ENCODE measurements at regions not wholly inside any gene's neighbourhood (a gene's known extent, or its start where the extent isn't known, plus 50 kb on each side); places are given as distances from the start of the nearest gene placed in this dataset.

DNA sequence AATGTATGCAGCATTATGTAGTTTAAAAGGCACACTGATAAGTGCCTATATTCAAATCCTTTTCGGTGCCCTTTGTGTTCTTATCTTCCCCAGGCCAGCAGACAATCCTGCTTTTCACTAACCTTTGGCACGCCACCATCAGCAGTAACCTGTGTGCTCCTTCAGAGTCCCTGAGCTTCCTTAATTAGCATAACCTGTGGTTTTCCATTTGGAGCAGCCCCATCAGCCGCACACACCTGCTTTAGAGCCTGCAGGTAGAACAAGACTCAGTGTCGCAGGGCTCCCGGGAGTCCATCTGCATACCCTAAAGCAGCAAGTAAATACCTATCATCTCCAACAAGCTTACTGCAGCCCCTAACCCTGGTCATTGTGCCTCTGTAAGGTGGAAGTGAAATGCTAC is 755.1 kb downstream of the ROBO2 start:
- ATAC-seq (no peak), DNase-seq (no peak)
- H3K27ac ChIP-seq (ENCODE audit: low read length), result no peak overlapping the region
- no peaks in the 10 kb centered on the region for H3K4me1 ChIP-seq (ENCODE audit: control insufficient read depth, insufficient read depth, low read length)
- no peak overlapping the region for H3K4me3 ChIP-seq (ENCODE audit: low read length)
- WGBS, result 64% methylated on average over 5 of the region's 5 CpGs
- intact Hi-C loops (cut with DNase I), result no loop called here
- no peaks in the 10 kb centered on the region for H3K27me3 ChIP-seq (ENCODE audit: control insufficient read depth, insufficient read depth)
- no peaks in the 10 kb centered on the region for H3K9me3 ChIP-seq (ENCODE audit: control insufficient read depth, low read length)

DNA sequence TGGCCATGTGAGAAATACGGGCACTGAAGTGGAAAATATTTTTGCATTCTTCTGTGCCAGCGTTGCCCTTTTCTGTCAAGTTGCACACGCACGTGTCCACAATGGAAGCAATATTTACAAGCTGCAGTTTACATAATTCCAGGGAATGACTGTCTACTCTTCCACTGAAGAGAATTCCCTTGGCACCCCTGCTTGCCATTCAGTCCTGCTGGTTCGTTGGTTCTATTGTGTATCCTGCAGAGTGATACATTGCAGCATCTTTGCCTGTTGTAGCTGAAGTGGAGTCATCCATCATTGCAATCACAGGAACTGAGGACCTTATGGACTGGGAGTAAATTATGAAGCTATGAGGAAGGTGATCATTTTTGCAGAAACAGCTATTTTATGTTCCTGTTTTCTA is 759.4 kb downstream of the ROBO2 start:
- H3K27me3 ChIP-seq (ENCODE audit: control insufficient read depth, insufficient read depth), result no peaks in the 10 kb centered on the region
- intact Hi-C loops (cut with DNase I), result no loop called here
- H3K27ac ChIP-seq (ENCODE audit: low read length), result no peak overlapping the region
- no peak overlapping the region for H3K4me3 ChIP-seq (ENCODE audit: low read length)
- H3K4me1 ChIP-seq (ENCODE audit: control insufficient read depth, insufficient read depth, low read length), result no peaks in the 10 kb centered on the region
- no peaks in the 10 kb centered on the region for H3K9me3 ChIP-seq (ENCODE audit: control insufficient read depth, low read length)
- DNase-seq (no peak), ATAC-seq (no peak)
- 79% methylated on average over 5 of the region's 5 CpGs for WGBS

DNA sequence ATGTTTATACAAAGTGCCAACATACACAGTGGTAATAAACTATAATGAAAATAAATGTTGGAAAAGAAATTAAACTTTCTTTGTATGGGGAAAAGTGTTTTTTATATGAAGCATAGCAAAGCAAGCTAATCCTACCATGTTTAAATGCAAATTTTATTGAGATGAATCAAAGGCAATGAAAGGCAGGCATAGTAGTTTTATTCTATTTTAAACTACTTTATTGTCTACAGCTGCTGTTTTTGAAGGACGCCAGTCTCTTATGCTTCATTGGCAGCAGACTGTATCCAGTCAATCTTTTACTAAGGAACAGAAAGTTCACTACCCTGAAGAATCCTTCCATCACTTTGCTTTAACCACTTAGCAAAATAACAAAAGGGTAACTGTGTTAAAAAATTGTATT is 761.0 kb downstream of the ROBO2 start:
- intact Hi-C loops (cut with DNase I), result no loop called here
- Histone ChIP-seq H3K9me3 (ENCODE audit: control insufficient read depth, low read length) (no peaks in the 10 kb centered on the region), H3K27me3 (ENCODE audit: control insufficient read depth, insufficient read depth) (no peaks in the 10 kb centered on the region), H3K27ac (ENCODE audit: low read length) (no peak overlapping the region), H3K4me1 (ENCODE audit: control insufficient read depth, insufficient read depth, low read length) (no peaks in the 10 kb centered on the region), H3K4me3 (ENCODE audit: low read length) (no peak overlapping the region)
- DNase-seq (no peak), ATAC-seq (no peak)
- WGBS, result 69% methylated on average over 1 of the region's 1 CpG

DNA sequence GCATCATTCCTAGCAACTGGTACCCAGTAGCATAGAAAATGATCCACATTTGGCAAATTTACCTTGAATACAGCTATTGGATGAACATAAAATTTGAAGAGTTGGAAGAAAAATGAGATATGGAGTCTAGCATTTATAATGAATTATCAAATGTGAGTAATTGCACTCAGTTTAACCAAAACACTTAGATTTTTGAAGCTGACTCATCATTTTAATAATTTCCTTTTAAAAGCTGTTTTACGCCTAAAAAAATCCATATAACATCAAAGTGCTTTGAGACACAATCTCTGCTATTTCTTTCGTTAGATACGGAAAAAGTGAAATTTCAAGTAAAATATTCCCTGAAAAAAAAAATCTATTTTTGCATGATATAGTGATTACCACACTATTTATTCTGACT is 767.4 kb downstream of the ROBO2 start:
- Histone ChIP-seq H3K4me3 (ENCODE audit: low read length) (no peak overlapping the region), H3K4me1 (ENCODE audit: control insufficient read depth, insufficient read depth, low read length) (no peaks in the 10 kb centered on the region), H3K9me3 (ENCODE audit: control insufficient read depth, low read length) (no peaks in the 10 kb centered on the region), H3K27ac (ENCODE audit: low read length) (no peak overlapping the region), H3K27me3 (ENCODE audit: control insufficient read depth, insufficient read depth) (no peaks in the 10 kb centered on the region)
- ATAC-seq, result no peak
- intact Hi-C loops (cut with DNase I), result no loop called here
- WGBS, result 93% methylated on average over 3 of the region's 3 CpGs
- no peak for DNase-seq

DNA sequence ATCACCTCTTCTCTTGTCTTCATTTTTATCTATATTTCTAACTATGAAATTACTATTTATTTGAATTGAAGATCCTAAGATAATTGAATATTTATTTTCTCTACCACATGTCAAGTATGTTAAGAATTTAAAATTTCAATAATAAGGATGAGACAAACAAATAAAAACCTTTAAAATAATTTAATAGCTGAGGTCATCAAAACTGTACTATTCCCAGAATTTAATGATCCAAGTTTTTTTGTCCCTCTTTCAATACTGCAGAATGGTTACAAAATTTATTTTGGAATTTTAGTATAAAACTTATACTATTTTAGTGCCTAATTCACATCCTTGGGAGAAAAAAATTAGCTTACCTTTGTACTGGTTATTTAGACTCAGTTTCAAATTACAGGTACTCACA is 774.9 kb downstream of the ROBO2 start:
- H3K4me3 ChIP-seq (ENCODE audit: low read length), result no peak overlapping the region
- no peak for ATAC-seq
- no peaks in the 10 kb centered on the region for H3K9me3 ChIP-seq (ENCODE audit: control insufficient read depth, low read length)
- no peak for DNase-seq
- H3K27ac ChIP-seq (ENCODE audit: low read length), result no peak overlapping the region
- intact Hi-C loops (cut with DNase I), result no loop called here
- no peaks in the 10 kb centered on the region for H3K27me3 ChIP-seq (ENCODE audit: control insufficient read depth, insufficient read depth)
- H3K4me1 ChIP-seq (ENCODE audit: control insufficient read depth, insufficient read depth, low read length), result no peaks in the 10 kb centered on the region

DNA sequence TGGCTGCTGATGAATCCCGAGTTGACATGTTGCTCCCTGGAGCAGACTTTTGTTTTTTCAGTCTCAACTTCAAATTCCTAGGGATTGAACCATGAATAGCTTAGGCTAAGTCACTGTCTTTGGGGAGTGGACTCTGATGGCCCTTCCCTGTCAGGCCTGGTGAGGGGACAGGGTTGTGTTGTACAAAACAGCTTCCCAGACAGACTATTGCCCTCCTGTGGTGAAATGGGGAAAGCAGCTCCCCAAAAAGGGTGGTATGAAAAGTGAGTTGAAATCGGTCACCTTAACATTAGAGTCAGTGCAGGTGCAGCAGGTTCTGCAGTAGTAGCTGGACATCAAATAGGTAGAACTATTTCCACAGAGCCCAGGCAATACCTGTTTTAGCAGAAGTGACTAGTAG is 775.6 kb downstream of the ROBO2 start:
- H3K4me3 ChIP-seq (ENCODE audit: low read length), result no peak overlapping the region
- H3K9me3 ChIP-seq (ENCODE audit: control insufficient read depth, low read length), result no peaks in the 10 kb centered on the region
- no peaks in the 10 kb centered on the region for H3K27me3 ChIP-seq (ENCODE audit: control insufficient read depth, insufficient read depth)
- ATAC-seq, result no peak
- H3K27ac ChIP-seq (ENCODE audit: low read length), result no peak overlapping the region
- H3K4me1 ChIP-seq (ENCODE audit: control insufficient read depth, insufficient read depth, low read length), result no peaks in the 10 kb centered on the region
- 89% methylated on average over 2 of the region's 2 CpGs for WGBS
- intact Hi-C loops (cut with DNase I), result no loop called here
- no peak for DNase-seq

DNA sequence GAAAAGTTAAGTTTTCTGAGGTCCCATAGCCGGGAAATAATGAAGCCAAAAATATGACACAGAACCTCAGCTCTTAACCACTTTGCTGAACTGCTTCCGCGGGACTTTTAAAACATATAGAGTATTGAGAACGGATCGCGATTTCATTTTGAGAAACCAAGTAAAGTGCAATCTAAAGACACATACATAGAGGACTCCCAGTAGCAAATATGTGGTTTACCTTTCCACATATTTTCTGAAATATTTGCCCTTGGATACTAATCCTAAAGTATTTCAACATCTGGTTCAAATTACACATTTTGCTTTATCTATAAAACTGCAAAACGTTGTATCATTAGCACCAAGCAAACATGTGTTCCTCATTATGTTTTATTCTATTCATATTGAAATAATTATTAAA is 776.5 kb downstream of the ROBO2 start:
- 77% methylated on average over 7 of the region's 7 CpGs for WGBS
- intact Hi-C loops (cut with DNase I), result no loop called here

DNA sequence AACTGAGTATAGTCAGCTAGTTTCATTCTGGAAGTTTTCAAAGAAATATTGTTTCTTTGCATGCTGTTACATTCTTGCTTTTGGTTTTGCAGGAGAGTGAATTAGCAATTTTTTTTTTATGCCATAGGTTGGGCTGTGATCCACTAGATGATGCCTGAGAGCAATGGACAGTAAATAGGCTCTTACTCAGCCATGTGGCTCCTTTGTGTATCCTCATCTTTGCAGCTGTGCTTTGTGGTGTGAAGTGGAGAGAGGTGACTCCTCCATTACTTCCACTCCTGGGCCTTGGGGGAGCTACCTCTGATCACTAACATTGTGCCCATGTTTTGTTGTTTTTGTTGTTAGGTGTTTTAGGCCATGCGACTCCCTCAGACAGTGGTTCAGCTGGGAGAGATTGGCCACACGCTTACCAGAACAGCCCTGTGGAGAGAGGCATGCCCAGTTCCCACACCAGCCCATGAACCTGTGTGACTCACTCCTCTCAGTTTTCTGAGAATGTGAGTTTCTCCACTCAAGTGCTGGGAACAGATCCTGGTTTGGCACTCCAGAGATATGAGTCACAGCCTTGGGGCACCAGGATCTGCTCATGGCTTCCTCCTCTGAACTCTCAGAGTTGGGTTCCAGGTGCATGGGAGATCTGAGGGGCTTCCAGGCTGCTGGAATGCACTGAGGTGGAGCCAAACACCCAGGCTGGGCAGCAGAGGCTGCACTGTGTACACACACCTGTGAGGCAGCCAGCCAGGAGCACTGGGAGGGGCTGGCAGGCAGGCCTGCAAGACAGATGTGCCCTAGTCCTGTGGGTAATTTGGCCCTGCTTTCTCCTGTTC is 785.3 kb downstream of the ROBO2 start:
- WGBS, result 95% methylated on average over 2 of the region's 2 CpGs
- Histone ChIP-seq H3K27me3 (ENCODE audit: control insufficient read depth, insufficient read depth) (no peaks in the 10 kb centered on the region), H3K27ac (ENCODE audit: low read length) (no peak overlapping the region), H3K4me3 (ENCODE audit: low read length) (no peak overlapping the region), H3K4me1 (ENCODE audit: control insufficient read depth, insufficient read depth, low read length) (no peaks in the 10 kb centered on the region), H3K9me3 (ENCODE audit: control insufficient read depth, low read length) (no peaks in the 10 kb centered on the region)
- ATAC-seq (no peak), DNase-seq (peak in 1 of 3 donors; percentile 22)
- intact Hi-C loops (cut with DNase I), result no loop called here

More for the DNA sequence above, 776.5 kb downstream of the ROBO2 start:
- no peak overlapping the region for H3K27ac ChIP-seq (ENCODE audit: low read length)
- no peaks in the 10 kb centered on the region for H3K9me3 ChIP-seq (ENCODE audit: control insufficient read depth, low read length)
- no peak for DNase-seq
- H3K4me3 ChIP-seq (ENCODE audit: low read length), result no peak overlapping the region
- ATAC-seq, result no peak
- H3K27me3 ChIP-seq (ENCODE audit: control insufficient read depth, insufficient read depth), result no peaks in the 10 kb centered on the region
- no peaks in the 10 kb centered on the region for H3K4me1 ChIP-seq (ENCODE audit: control insufficient read depth, insufficient read depth, low read length)

DNA sequence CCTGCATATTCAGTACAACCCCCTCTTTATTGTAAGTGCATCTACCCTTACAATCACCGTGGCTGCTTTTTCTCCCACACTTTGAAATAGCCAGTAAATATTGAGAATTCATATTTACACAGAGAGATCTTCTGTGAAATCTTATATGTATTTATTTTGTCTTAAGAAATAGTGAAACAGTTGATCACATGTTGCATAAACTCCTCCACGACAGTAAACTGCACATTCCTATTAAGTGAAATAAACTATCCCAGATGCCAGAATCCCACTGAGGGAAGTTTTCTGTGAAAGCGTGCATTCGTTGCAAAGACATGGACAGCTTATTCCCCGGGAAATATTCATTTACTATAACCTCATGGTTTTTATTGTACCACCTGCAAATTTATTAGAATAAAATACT is 796.0 kb downstream of the ROBO2 start:
- ATAC-seq (no peak), DNase-seq (no peak)
- intact Hi-C loops (cut with DNase I), result no loop called here
- Histone ChIP-seq H3K4me3 (ENCODE audit: low read length) (no peak overlapping the region), H3K9me3 (ENCODE audit: control insufficient read depth, low read length) (no peaks in the 10 kb centered on the region), H3K27ac (ENCODE audit: low read length) (no peak overlapping the region), H3K27me3 (ENCODE audit: control insufficient read depth, insufficient read depth) (no peaks in the 10 kb centered on the region), H3K4me1 (ENCODE audit: control insufficient read depth, insufficient read depth, low read length) (peaks cover 1% of the 10 kb centered on the region)
- 52% methylated on average over 5 of the region's 5 CpGs for WGBS

DNA sequence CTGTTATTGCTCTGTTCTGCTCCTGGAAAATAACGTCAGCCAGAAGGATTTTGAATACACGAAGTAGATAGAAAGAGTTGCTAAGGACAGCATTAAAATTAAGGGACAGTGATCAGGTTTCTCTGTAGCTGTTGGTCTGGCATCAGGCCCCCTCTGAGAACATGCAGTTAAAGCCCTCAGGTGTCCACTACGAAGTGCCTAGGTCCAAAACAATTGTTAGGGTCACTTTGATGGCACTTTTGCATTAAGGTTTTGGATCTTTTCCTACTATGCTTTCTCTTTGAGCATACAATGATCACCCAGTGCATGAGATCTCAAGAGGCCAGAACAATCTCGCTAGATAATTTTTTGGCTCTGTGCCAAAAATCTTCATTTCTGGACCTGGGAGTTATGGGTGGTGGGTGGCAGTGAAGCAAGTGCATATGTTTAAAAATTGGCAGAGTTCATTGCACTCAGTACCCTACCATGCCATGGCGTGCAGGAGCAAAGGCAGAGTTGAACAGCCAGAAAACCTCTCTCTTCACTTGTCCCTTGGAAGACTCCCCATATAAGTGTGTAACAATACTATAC is 797.6 kb downstream of the ROBO2 start:
- H3K27ac ChIP-seq (ENCODE audit: low read length), result no peak overlapping the region
- 44% methylated on average over 5 of the region's 5 CpGs for WGBS
- ATAC-seq (no peak), DNase-seq (no peak)
- peaks cover 1% of the 10 kb centered on the region for H3K4me1 ChIP-seq (ENCODE audit: control insufficient read depth, insufficient read depth, low read length)
- no peaks in the 10 kb centered on the region for H3K27me3 ChIP-seq (ENCODE audit: control insufficient read depth, insufficient read depth)
- no peak overlapping the region for H3K4me3 ChIP-seq (ENCODE audit: low read length)
- intact Hi-C loops (cut with DNase I), result no loop called here
- no peaks in the 10 kb centered on the region for H3K9me3 ChIP-seq (ENCODE audit: control insufficient read depth, low read length)

DNA sequence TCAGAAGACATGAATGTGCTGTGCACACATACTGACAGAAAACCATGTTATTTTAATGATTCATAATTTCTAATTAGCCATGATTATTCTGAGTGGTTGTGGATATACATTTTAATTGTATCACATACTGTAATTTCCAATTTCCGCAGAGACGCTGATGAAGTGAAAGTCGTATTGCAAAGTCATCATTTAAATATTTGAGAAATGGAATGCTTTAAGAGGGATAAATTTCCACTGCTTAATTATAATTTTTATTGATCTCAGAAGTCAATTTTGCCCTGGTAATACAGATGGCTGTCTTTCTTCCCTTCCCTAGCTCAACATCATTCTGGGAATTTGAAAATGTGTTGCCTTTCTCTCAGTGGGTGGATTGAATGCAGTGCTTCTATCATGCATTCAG is 819.3 kb downstream of the ROBO2 start:
- Histone ChIP-seq H3K4me3 (ENCODE audit: low read length) (no peak overlapping the region), H3K27ac (ENCODE audit: low read length) (no peak overlapping the region), H3K27me3 (ENCODE audit: control insufficient read depth, insufficient read depth) (no peaks in the 10 kb centered on the region), H3K4me1 (ENCODE audit: control insufficient read depth, insufficient read depth, low read length) (no peaks in the 10 kb centered on the region), H3K9me3 (ENCODE audit: control insufficient read depth, low read length) (no peaks in the 10 kb centered on the region)
- DNase-seq (no peak), ATAC-seq (no peak)
- WGBS, result 92% methylated on average over 3 of the region's 3 CpGs
- intact Hi-C loops (cut with DNase I), result no loop called here

DNA sequence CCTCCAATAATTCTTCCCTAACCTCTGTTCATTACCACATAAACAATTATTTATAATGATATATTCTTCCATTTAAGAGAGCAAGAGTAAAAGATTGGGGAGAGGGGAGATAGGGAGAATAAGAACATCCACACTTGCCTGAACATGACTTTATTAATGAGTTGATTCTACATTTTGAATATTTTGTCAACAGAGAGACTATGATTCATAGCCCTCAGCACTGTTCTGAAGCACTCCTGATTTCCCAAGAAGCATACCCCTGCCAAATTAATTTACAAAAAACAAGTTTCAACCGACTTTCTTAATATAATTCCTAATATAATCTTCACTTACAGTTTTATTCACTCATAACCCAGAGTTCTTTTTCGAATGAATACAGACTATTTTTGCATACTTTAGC is 828.8 kb downstream of the ROBO2 start:
- ATAC-seq (no peak), DNase-seq (no peak)
- intact Hi-C loops (cut with DNase I), result no loop called here
- Histone ChIP-seq H3K4me3 (ENCODE audit: low read length) (no peak overlapping the region), H3K4me1 (ENCODE audit: control insufficient read depth, insufficient read depth, low read length) (no peaks in the 10 kb centered on the region), H3K27me3 (ENCODE audit: control insufficient read depth, insufficient read depth) (no peaks in the 10 kb centered on the region), H3K27ac (ENCODE audit: low read length) (no peak overlapping the region), H3K9me3 (ENCODE audit: control insufficient read depth, low read length) (no peaks in the 10 kb centered on the region)
- 53% methylated on average over 2 of the region's 2 CpGs for WGBS
